Stomach (tissue), 4 donors: ENCODE measurements at regions not wholly inside any gene's neighbourhood (a gene's known extent, or its start where the extent isn't known, plus 50 kb on each side); places are given as distances from the start of the nearest gene placed in this dataset.

ENCODE experiments used
- CTCF ChIP-seq, 7 experiments: fragments of 450-650 bp in 4 of 7; fragments of 200-600 bp in 3 of 7; sonication (generic) in 3 of 7; IDR thresholded peaks; one replicate each; pipeline ENCODE4 v1.5.1; 2016 to 2019; ENCODE audit warnings: antibody characterized with exemption in 7 of 7, control low read depth in 2 of 7, mild to moderate bottlenecking in 1 of 7
- EP300 ChIP-seq: sonication (generic); formaldehyde crosslinking; IDR thresholded peaks from one replicate; pipeline ENCODE4 v1.6.1; 2017; ENCODE audit warnings: antibody characterized with exemption
- POLR2A ChIP-seq, 4 donors: fragments of 450-650 bp; IDR thresholded peaks; one replicate each; pipeline ENCODE4 v1.6.1; 2016; ENCODE audit warnings: antibody characterized with exemption in 4 of 4, control low read depth in 2 of 4, mild to moderate bottlenecking in 1 of 4, moderate library complexity in 1 of 4

DNA sequence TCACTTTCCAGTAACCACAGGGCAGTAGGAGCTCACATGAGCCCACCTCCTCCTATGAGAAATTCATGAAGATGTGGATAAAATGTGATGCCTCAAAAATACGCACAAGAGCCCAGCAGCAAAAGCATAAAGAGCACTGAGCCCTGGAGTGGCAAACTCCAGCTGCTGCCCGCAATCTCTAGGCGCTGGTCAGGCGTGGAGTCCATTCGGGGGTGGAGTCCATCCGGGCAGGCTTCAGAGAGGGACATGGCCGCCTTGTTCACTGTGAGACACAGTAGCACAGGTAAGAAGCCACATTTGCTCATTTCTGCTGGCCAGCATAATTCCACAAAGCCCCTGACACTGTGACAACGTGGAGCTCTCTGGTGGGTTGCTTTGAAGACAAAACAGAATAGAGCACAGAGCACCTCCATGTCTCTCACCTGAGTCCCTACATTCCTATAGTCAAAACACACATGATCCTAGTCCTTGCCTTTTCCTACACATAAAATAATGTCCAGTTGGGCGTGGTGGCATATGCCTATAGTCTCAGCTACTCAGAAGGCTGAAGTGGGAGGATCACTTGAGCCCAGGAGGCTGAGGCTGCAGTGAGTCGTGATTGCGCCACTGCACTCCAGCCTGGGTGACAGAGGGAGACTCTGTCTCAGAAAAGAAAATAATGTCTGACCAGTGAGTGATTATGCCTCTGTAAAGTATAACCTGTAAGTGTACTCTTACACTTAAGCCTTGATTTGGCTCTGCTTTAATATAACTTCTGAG is 365.2 kb downstream of the GADD45G start:
- TF ChIP-seq CTCF (IDR thresholded peaks at IDR 0.05) (no peak), EP300 (no peak), POLR2A (IDR thresholded peaks at IDR 0.05) (no peak)
